CD14-positive monocyte (primary cell): ENCODE measurements at regions not wholly inside any gene's neighbourhood (a gene's known extent, or its start where the extent isn't known, plus 50 kb on each side); places are given as distances from the start of the nearest gene placed in this dataset.

Experiments
- DNase-seq, 3 donors: peaks; one replicate each; pipeline ENCODE4 v3.0.0-alpha.2; 2011 to 2022
- H2AFZ ChIP-seq: 2 replicates; pipeline ENCODE4 v1.6.0; 2012; ENCODE audit warnings: mild to moderate bottlenecking, low read depth, low read length, inconsistent platforms; ENCODE audit not compliant: insufficient read depth, poor library complexity, severe bottlenecking
- H3K27ac ChIP-seq, 2 donors: 1 replicate in 1 of 2; 2 replicates in 1 of 2; pipeline ENCODE4 v1.5.1; 2012 to 2013; ENCODE audit warnings: low read length in 2 of 2, control low read depth in 1 of 2, inconsistent platforms in 1 of 2, low read depth in 1 of 2, mild to moderate bottlenecking in 1 of 2
- H3K27me3 ChIP-seq, 2 donors: one replicate each; pipeline versions ENCODE4 v1.6.0 to v1.6.1; 2011 to 2013; ENCODE audit warnings: low read length in 2 of 2; ENCODE audit not compliant: control insufficient read depth in 2 of 2, insufficient read depth in 2 of 2
- H3K36me3 ChIP-seq, 2 donors: replicated peaks in 1 of 2; 1 replicate in 1 of 2; 2 replicates in 1 of 2; pipeline versions ENCODE4 v1.5.1 to v1.6.1; 2012 to 2013; ENCODE audit warnings: low read length in 2 of 2, control low read depth in 1 of 2, inconsistent platforms in 1 of 2, mild to moderate bottlenecking in 1 of 2; ENCODE audit not compliant: insufficient read depth in 2 of 2, control insufficient read depth in 1 of 2
- H3K4me1 ChIP-seq, 2 donors: 1 replicate in 1 of 2; 2 replicates in 1 of 2; pipeline versions ENCODE4 v1.5.1 to v1.6.1; 2012 to 2013; ENCODE audit warnings: low read length in 2 of 2, control low read depth in 1 of 2, inconsistent platforms in 1 of 2, mild to moderate bottlenecking in 1 of 2, moderate library complexity in 1 of 2; ENCODE audit not compliant: insufficient read depth in 2 of 2, control insufficient read depth in 1 of 2
- H3K4me2 ChIP-seq: replicated peaks from 2 replicates; pipeline ENCODE3; 2012; ENCODE audit warnings: low read length, moderate library complexity, mild to moderate bottlenecking; ENCODE audit not compliant: poor library complexity, severe bottlenecking; ENCODE audit errors: extremely low read depth
- H3K4me3 ChIP-seq, 3 experiments: fragments of 200-600 bp in 1 of 3; sonication (generic) in 1 of 3; replicated peaks in 1 of 3; 1 replicate in 2 of 3; 2 replicates in 1 of 3; pipeline ENCODE4 v1.5.1; 2011 to 2013; ENCODE audit warnings: low read length in 3 of 3, mild to moderate bottlenecking in 3 of 3, control low read depth in 2 of 3, low read depth in 2 of 3, inconsistent platforms in 1 of 3, moderate library complexity in 1 of 3
- H3K79me2 ChIP-seq: 2 replicates; pipeline ENCODE4 v1.6.0; 2012; ENCODE audit warnings: mild to moderate bottlenecking, control low read depth, inconsistent platforms, low read length, moderate library complexity; ENCODE audit not compliant: insufficient read depth
- H3K9ac ChIP-seq: 2 replicates; pipeline ENCODE4 v1.6.0; 2017; ENCODE audit warnings: low read length, mild to moderate bottlenecking; ENCODE audit not compliant: insufficient read depth, poor library complexity, severe bottlenecking
- H3K9me3 ChIP-seq, 2 donors: replicated peaks in 1 of 2; 1 replicate in 1 of 2; 2 replicates in 1 of 2; pipeline versions ENCODE4 v1.5.1 to v1.6.1; 2012 to 2013; ENCODE audit warnings: low read length in 2 of 2, control low read depth in 1 of 2; ENCODE audit not compliant: control insufficient read depth in 1 of 2, insufficient read depth in 1 of 2
- H4K20me1 ChIP-seq: 2 replicates; pipeline ENCODE4 v1.6.0; 2012; ENCODE audit warnings: mild to moderate bottlenecking, low read length, control low read depth, moderate library complexity; ENCODE audit not compliant: insufficient read depth
- H3K27ac Mint-ChIP-seq, 7 donors: one replicate each; pipeline ENCODE4 v1.8.0; 2020; ENCODE audit warnings: mild to moderate bottlenecking in 7 of 7, mixed read lengths in 7 of 7, moderate library complexity in 6 of 7, inconsistent platforms in 2 of 7
- H3K27me3 Mint-ChIP-seq, 3 donors: one replicate each; pipeline ENCODE4 v1.8.0; 2021 to 2022; ENCODE audit warnings: low read depth in 3 of 3, mild to moderate bottlenecking in 3 of 3, mixed read lengths in 3 of 3, moderate library complexity in 3 of 3, inconsistent platforms in 1 of 3
- H3K36me3 Mint-ChIP-seq, 2 donors: one replicate each; pipeline ENCODE4 v1.8.0; 2020; ENCODE audit warnings: mixed read lengths in 2 of 2, inconsistent platforms in 1 of 2, mild to moderate bottlenecking in 1 of 2
- H3K4me1 Mint-ChIP-seq: one replicate; pipeline ENCODE4 v1.8.0; 2020; ENCODE audit warnings: mild to moderate bottlenecking, mixed read lengths
- H3K4me3 Mint-ChIP-seq, 2 donors: one replicate each; pipeline ENCODE4 v1.8.0; 2020; ENCODE audit warnings: mild to moderate bottlenecking in 2 of 2, mixed read lengths in 2 of 2, moderate library complexity in 1 of 2
- H3K9me3 Mint-ChIP-seq, 7 donors: one replicate each; pipeline ENCODE4 v1.8.0; 2020 to 2022; ENCODE audit warnings: mixed read lengths in 7 of 7, mild to moderate bottlenecking in 6 of 7, moderate library complexity in 6 of 7, inconsistent platforms in 2 of 7
- CTCF ChIP-seq: fragments of 200-600 bp; IDR thresholded peaks from one replicate; pipeline ENCODE4 v1.8.0; 2022; ENCODE audit warnings: antibody characterized with exemption, mild to moderate bottlenecking
- WGBS: methylation state at CpG from one replicate; pipeline ENCODE4 v1.1.5; 2013; ENCODE audit warnings: missing lambda C conversion rate; ENCODE audit not compliant: insufficient coverage; 5-methylcytosine and 5-hydroxymethylcytosine counted together
- intact Hi-C, 2 donors: fragments of 100-400 bp; cut with micrococcal nuclease; formaldehyde crosslinking; loops; one replicate each; pipeline versions ENCODE4 v1.15.0 to v1.15.1; 2023

GRCh38 chr1:147379889-147380288, 137.4 kb downstream of the CHD1L start:
- no peak overlapping the region for H2AFZ ChIP-seq
- no peak overlapping the region for H3K4me3 Mint-ChIP-seq
- no peak for TF ChIP-seq CTCF
- H3K4me3 ChIP-seq = no peak overlapping the region
- no peaks in the 10 kb centered on the region for H3K4me1 ChIP-seq
- no peak overlapping the region for H3K27ac Mint-ChIP-seq
- H3K9me3 ChIP-seq = no peaks in the 10 kb centered on the region
- H3K27ac ChIP-seq = no peak overlapping the region
- intact Hi-C loops = no loop called here
- H3K4me2 ChIP-seq = no peak overlapping the region
- H3K9ac ChIP-seq = no peak overlapping the region
- no CpG with 5 or more reads among the region's 3 CpGs for WGBS
- H3K9me3 Mint-ChIP-seq = peaks cover 0 to 5% (median under 1%) of the 10 kb centered on the region in 7 donors
- H3K36me3 Mint-ChIP-seq = no peaks in the 10 kb centered on the region
- H3K36me3 ChIP-seq = no peaks in the 10 kb centered on the region
- peaks cover 0 to 2% (median 0%) of the 10 kb centered on the region in 3 donors for H3K27me3 Mint-ChIP-seq
- DNase-seq = no peak
- no peaks in the 10 kb centered on the region for H3K27me3 ChIP-seq
- no peaks in the 10 kb centered on the region for H3K79me2 ChIP-seq
- H3K4me1 Mint-ChIP-seq = peaks cover 2% of the 10 kb centered on the region
- H4K20me1 ChIP-seq = no peaks in the 10 kb centered on the region

- no peaks in the 10 kb centered on the region for H3K36me3 Mint-ChIP-seq
- no peaks in the 10 kb centered on the region for H3K9me3 Mint-ChIP-seq
- intact Hi-C loops = no loop called here
- Histone ChIP-seq H3K4me1 (no peaks in the 10 kb centered on the region), H3K27me3 (no peaks in the 10 kb centered on the region), H3K27ac (no peak overlapping the region), H3K4me3 (no peak overlapping the region), H3K36me3 (no peaks in the 10 kb centered on the region), H3K9me3 (no peaks in the 10 kb centered on the region), H4K20me1 (no peaks in the 10 kb centered on the region), H2AFZ (no peak overlapping the region), H3K4me2 (no peak overlapping the region), H3K79me2 (no peaks in the 10 kb centered on the region), H3K9ac (no peak overlapping the region)
- 50% methylated on average over 2 of the region's 2 CpGs for WGBS
- H3K27me3 Mint-ChIP-seq = peaks cover 0 to 2% (median 0%) of the 10 kb centered on the region in 3 donors
- no peak overlapping the region for H3K4me3 Mint-ChIP-seq
- H3K27ac Mint-ChIP-seq = no peak overlapping the region
- no peak for TF ChIP-seq CTCF
- peaks cover 4% of the 10 kb centered on the region for H3K4me1 Mint-ChIP-seq
- no peak for DNase-seq
Observed at GRCh38 chr1:147384804-147385203, 142.3 kb downstream of the CHD1L start.
